Coronary artery (tissue), 2 donors: ENCODE measurements at regions not wholly inside any gene's neighbourhood (a gene's known extent, or its start where the extent isn't known, plus 50 kb on each side); places are given as distances from the start of the nearest gene placed in this dataset.

ENCODE experiments used
- DNase-seq: peaks from one replicate; pipeline ENCODE4 v3.0.0-alpha.2; 2017; ENCODE audit warnings: low spot score
- H3K27ac ChIP-seq, 2 donors: fragments of 200-600 bp; sonication (generic); one replicate each; pipeline ENCODE4 v1.5.1; 2016 to 2019
- H3K4me3 ChIP-seq: fragments of 200-600 bp; sonication (generic); 2 replicates; pipeline ENCODE4 v1.5.1; 2016; ENCODE audit warnings: mild to moderate bottlenecking, moderate library complexity
- CTCF ChIP-seq: fragments of 200-600 bp; sonication (generic); IDR thresholded peaks from one replicate; pipeline ENCODE4 v1.5.1; 2019; ENCODE audit warnings: antibody characterized with exemption

- H3K27ac ChIP-seq, result peak overlapping the region; percentile 95 to 98
- no peak overlapping the region for H3K4me3 ChIP-seq
- no peak for DNase-seq
- no peak for TF ChIP-seq CTCF
These were observed 114.2 kb upstream of the PTPN1 start for GRCh38 chr20:50395914-50396488.

GRCh38 chr20:50396623-50397022 is 113.6 kb upstream of the PTPN1 start:
- no peak for TF ChIP-seq CTCF
- Histone ChIP-seq H3K4me3 (no peak overlapping the region), H3K27ac (peak overlapping the region; percentile 95 to 98)
- DNase-seq, result no peak

GRCh38 chr20:50397058-50397457 is 113.1 kb upstream of the PTPN1 start:
- Histone ChIP-seq H3K4me3 (no peak overlapping the region), H3K27ac (peak overlapping the region; percentile 95 to 98)
- DNase-seq, result no peak
- no peak for TF ChIP-seq CTCF

- no peak overlapping the region for H3K4me3 ChIP-seq
- DNase-seq, result no peak
- H3K27ac ChIP-seq, result peak overlapping the region; percentile 95 to 98
- TF ChIP-seq CTCF, result no peak
These were observed 112.1 kb upstream of the PTPN1 start for GRCh38 chr20:50398064-50398463.

GRCh38 chr20:50398471-50398820 is 111.7 kb upstream of the PTPN1 start:
- Histone ChIP-seq H3K27ac (peak overlapping the region; percentile 95 to 98), H3K4me3 (no peak overlapping the region)
- no peak for DNase-seq
- no peak for TF ChIP-seq CTCF

GRCh38 chr20:50398821-50399554 is 111.2 kb upstream of the PTPN1 start:
- peak overlapping the region; percentile 18 for H3K4me3 ChIP-seq
- peak; percentile 96 for DNase-seq
- peak overlapping the region; percentile 95 to 98 for H3K27ac ChIP-seq
- TF ChIP-seq CTCF, result no peak

- Histone ChIP-seq H3K4me3 (no peak overlapping the region), H3K27ac (peak overlapping the region; percentile 95 to 98)
- TF ChIP-seq CTCF, result no peak
- no peak for DNase-seq
These were observed 110.6 kb upstream of the PTPN1 start for GRCh38 chr20:50399555-50399916.
